ENCODE measurements at regions not wholly inside any gene's neighbourhood (a gene's known extent, or its start where the extent isn't known, plus 50 kb on each side); places are given as distances from the start of the nearest gene placed in this dataset.
"Not testable (repeated sequence)": the region's sequence is repeated elsewhere in the genome, so short reads cannot be mapped to it uniquely, and the experiment has no call there.

DNA sequence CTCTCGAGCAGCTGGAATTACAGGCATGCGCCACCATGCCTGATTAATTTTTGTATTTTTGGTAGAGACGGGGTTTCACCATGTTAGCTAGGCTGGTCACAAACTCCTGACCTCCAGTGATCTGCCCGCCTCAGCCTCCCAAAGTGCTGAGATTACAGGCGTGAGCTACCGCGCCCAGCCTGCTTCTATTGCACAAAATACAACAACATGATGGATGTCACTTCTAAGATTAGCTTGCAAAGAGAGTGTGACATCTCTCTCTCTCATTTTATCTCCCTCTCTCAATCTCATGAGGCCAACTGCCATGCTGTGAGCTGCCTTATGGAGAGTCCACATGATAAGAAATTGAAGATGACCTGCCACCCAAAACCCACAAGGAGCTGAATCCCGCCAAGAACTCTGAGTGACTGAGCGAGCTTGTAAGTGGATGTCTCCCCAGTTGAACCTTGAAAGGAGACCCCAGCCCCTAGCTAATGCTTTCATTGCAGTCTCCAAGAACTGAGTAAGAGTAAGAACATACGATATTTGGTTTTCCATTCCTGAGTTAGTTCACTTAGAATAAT lies 458.5 kb downstream of the RBFOX1 start:
- no peak for DNase-seq

DNA sequence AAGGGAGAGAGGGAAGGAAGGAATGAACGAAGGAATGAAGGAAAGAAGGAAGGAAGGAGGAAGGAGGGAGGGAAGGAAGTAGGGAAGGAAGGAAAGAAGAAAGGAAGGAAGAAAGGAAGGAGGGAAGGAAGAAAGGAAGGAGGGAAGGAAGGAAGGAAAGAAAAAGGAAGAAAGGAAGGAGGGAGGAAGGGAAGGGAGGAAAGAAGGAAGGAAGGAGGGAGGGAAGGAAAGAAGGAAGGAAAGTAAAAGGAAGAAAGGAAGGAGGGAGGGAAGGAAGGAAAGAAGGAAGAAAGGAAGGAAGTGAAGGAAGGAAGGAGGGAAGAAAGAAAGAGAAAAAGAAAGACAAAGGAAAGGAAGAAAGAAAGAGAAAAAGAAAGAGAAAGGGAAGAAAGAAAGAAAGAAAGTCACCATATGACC lies 442.4 kb downstream of the RBFOX1 start:
- no peak for DNase-seq

DNA sequence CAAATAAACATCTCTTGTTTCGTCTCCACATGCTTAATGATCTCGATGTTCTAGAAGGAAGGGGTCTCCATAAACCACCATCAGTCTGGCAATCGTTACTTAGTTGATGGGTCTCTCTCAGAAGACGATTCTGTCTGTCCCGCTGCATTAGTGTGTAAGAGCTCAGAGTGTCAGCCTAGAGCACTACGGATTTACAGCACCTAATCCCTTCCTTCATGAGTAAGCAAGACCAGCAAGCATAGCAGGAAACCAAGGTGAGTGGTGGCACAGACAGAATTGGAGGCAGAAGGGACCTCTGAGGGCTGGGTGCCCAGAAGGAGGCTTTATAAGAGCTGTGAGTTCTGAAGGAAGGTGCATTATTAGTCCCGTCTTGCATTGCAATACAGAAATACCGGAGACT lies 440.1 kb downstream of the RBFOX1 start:
- DNase-seq: no peak

DNA sequence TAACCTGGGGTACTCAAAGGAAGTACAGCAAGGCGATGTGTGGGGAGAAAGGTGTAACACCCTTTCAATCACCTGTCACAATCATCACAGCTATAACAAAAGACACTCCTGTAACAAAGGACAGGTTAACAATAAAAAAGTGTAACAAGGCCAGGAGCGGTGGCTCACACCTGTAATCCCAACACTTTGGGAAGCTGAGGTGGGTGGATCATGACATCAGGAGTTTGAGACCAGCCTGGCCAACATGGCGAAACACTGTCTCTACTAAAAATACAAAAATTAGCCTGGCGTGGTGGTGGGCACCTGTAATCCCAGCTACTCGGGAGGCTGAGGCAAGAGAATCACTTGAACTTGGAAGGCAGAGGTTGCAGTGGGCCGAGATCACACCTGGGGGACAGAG lies 436.4 kb downstream of the RBFOX1 start:
- DNase-seq: not testable (repeated sequence)

DNA sequence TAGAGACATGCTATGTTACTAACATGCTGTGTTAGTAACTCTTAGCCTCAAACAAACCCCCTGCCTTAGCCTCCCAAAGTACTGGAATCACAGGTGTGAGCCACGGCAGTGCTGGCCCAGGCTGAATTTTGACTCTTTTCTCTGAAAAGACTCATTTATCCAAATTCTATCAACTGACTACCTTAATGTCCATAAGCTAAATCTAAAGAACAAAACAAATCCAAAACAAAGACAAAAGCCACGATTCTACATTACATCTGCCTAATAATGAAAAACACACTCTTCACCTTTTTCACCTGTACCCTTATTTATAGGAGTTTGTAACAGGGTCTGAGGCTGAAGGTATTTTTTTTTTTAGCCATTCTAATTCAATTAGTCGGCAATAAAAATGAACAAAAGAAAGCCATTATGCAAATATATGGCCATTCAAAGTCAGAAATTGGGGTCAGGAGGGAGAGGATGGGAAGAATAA lies 432.5 kb downstream of the RBFOX1 start:
- no peak for DNase-seq

DNA sequence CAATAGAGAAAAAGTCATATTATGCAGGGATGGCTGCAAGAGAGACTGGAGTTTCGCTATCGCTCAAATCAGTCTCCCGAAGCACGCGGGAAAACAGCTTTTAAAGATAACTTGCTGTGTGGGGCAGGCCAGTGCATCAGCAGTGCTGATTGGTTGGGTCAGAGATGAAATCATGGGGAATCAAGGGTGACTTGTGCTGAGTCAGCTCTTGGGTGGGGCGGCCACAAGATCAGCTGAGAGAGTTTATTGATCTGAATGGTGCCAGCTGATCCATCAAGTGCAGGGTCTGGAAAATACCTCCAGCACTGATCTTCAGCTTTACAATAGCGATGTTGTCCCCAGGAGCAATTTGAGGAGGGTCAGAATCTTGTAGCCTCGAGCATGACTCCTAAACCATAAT lies 430.5 kb downstream of the RBFOX1 start:
- no peak for DNase-seq
